ENCODE measurements at regions not wholly inside any gene's neighbourhood (a gene's known extent, or its start where the extent isn't known, plus 50 kb on each side); places are given as distances from the start of the nearest gene placed in this dataset.

DNA sequence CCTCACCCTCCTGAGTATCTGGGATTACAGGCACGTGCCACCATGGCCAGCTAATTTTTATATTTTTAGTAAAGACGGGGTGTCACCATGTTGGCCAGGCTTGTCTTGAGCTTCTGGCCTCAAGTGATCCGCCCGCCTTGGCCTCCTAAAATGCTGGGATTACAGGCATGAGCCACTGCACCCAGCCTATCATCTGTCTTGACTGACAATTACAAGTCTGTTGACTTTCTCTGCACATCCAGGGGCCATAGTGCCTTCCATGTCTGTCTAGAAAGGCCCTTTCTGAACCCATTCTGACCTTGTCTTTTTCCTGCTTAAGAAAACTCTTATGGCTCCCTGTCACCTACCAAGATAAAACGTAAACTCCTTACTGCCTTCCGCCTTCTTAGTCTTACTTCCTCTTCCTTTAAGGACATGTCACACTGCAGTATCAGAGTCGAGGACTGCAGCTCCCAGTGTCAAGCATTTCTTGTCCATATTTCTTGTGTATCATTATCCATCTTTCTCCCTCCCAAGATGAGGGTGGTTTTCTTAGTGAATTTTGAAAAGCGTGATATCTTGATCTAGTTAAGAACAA is 49.9 kb upstream of the SHB start:
- no peak for DNase-seq
- TF ChIP-seq CTCF (IDR thresholded peaks at IDR 0.05) (no peak), POLR2A (IDR thresholded peaks at IDR 0.05) (no peak)
- Histone ChIP-seq H3K4me3 (no peak overlapping the region), H3K4me1 (no peaks in the 10 kb centered on the region), H3K27ac (no peak overlapping the region), H3K36me3 (no peaks in the 10 kb centered on the region), H3K27me3 (no peaks in the 10 kb centered on the region), H3K9me3 (no peaks in the 10 kb centered on the region)

Small RNAs in the stretch of these regions (small RNA-seq; reads per million reads assigned to genes)
- gene RF00096: 0 reads per million in 2 donors
